ENCODE measurements at regions not wholly inside any gene's neighbourhood (a gene's known extent, or its start where the extent isn't known, plus 50 kb on each side); places are given as distances from the start of the nearest gene placed in this dataset.

DNA sequence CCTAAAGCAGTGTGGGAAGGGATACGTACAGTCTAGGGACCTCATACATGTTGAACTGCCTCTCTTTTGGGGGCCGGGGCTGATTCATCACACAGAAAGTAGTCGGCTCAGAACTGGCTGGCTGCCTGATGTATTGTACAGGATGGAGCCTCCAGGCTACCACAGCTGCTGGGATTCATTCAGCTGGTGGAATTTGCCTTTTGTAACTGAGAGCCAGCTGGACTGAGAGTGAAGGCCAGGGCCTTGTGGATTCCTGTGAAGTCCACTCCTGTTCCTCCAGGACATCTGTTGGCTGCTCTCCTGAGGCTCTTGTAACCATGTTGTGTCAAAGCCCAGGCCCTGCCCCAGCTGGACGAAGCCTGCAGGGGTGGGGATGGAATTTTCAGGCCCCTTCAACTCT, 116.3 kb upstream of the PRICKLE1 start:
- in situ Hi-C loops (cut with HindIII; ENCODE audit: low sequenced_read_pairs), result no loop called here

DNA sequence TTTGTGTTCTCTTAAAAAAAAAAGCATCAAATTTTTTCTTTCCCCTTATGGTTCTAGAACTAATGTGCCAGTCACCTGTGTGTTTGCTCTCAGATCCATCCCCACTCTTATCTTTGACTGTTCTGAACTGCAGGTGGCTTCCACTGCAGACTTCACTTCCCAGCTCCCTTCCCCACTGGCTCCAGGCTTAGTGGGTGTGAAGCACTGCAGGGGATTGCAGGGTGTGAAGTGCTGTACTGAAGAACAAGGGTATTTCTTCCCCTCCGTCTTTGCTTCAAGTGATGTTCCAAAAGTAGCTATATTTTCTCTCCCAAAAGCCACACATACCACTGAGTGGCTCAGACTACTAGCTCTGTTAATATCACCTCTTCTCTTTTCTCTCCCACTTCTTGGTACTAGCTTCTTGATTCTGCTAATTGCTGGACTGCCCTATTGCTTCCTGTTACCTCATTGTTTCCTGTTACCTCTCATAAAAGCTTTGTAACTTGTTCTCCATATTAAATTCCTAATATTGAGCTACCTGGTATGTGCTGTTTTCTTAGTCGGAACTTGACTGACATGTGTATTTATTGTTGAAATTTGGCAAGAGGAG, 115.4 kb upstream of the PRICKLE1 start:
- in situ Hi-C loops (cut with HindIII; ENCODE audit: low sequenced_read_pairs), result no loop called here

DNA sequence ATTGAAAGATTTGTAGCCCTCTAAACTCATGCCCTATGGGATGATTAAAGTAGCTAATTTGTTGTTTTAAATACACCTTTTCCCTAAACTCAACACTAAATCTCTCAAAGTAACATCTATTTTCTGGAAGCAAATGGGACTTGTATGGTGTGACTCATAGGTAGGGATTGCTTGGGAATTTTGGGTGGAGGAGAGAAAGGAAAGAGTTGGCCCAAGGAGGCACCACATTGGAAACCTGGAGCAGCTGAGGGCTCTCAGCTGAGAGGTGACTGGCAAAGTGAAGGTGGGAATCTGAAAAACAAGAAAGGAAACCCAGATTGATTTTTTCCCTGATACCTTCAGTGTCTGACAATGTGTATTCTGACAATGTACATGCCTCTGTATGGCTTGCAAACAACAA, 114.8 kb upstream of the PRICKLE1 start:
- in situ Hi-C loops (cut with HindIII; ENCODE audit: low sequenced_read_pairs), result no loop called here

DNA sequence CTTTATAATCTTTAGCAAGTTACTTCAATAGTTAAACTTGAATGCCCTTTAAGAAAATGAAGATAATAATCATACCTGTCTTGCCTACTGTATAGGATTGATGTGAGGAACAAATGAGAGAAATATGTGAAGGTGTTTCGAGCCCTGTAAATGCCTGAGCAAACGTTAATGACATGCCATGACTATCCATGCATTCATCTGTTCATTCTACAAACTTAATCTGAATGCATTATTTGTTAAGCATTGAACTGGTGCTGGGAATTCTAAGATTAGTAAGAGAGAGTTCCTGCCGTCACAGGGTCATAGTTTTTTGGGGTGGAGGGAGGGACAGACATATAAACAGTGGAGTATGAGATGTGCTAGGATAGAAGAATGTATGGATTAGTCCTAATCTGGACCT, 111.5 kb upstream of the PRICKLE1 start:
- in situ Hi-C loops (cut with HindIII; ENCODE audit: low sequenced_read_pairs), result no loop called here

DNA sequence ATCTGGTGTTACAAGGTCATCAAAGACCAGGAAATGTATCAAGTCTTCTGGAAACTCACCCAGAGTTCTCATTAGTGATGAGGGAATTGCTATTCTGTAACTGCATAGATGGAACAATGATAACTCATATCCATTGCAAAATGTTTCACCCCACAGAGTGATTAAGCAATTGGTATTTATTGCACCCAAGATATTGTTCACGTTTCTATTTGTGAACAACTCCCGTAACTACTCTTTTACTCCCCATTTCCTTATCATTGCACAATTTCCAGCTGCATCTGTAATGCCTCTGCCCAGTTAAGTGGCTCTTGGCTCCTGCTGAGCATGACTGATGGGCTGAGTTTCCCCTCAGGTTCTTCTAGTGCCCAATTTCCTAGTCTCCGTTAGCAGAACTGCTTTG, 108.7 kb upstream of the PRICKLE1 start:
- in situ Hi-C loops (cut with HindIII; ENCODE audit: low sequenced_read_pairs), result no loop called here

DNA sequence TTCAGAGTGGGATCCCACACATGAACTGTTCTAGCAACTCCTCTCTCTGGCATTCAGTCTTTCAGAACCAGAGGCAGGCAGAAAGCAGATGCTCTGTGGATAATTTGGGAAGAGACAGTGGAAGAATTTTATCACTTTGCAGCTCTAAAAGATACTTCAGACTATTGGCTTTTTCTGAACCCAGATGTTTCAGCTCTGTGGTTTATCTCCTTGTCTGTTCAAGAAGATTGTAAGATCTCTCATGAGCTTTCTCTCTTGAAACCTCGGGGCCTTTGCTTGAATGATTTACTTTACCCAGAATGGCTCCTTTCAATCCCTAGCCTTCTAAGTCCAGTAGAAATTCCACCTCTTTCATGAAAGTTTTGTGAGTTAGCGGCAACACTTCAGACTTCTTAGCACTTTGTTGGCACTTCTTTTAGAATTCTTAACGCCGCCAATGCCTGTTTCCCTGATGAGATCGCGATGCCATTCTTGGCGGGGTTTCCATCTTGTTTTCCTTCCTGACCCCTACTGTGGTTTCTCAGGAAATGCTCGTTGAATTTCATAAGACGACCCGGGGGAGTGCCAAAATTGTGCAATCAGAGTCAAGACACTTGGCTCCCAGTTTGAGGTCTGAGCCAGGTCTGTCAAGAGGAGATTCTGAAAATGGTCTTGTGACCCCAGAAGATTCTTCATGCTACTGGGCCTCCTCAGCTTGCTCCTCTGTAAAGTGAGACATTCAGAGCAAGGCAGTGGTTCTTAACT, 107.0 kb upstream of the PRICKLE1 start:
- in situ Hi-C loops (cut with HindIII; ENCODE audit: low sequenced_read_pairs), result no loop called here

DNA sequence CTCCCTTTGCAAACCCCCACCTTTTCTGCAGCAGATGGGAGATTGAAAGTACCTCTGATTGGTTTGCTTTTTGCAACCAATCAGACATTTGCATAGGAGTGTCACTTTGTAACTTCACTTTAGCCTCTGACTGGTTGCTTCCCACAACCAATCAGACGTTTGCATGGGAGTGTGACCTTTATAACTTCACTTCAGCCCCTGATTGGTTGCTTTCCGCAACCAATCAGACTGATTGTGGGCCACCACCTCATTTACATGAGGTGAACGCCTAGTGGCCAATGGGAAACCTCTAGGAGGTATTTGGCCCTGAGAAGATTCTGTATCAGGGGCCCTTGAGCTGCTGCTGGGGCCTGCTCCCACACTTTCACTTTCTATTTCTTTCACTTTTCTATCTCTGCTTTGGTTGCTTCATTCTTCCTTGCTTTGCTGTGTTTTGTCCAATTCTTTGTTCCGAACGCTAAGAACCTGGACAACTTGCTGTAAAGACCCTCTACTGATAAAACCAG, 106.0 kb upstream of the PRICKLE1 start:
- in situ Hi-C loops (cut with HindIII; ENCODE audit: low sequenced_read_pairs), result no loop called here

DNA sequence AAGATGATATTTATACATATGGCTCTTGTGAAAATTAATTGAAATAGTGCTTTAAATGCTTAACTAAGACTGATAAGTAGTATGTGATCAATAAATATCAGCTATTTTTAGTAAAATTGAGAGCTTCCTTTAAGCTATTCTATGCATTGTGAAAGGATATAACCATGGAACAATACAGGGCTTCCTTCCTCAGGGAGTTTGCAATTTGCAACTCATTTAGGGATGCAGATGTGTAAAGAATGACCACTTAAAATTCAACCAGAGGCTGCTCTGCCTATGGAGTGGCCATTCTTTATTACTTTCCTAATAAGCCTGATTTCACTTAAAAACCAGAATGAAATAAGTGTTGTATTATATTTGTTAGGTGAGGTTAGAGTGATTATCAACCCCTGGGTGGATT, 103.2 kb upstream of the PRICKLE1 start:
- in situ Hi-C loops (cut with HindIII; ENCODE audit: low sequenced_read_pairs), result no loop called here

DNA sequence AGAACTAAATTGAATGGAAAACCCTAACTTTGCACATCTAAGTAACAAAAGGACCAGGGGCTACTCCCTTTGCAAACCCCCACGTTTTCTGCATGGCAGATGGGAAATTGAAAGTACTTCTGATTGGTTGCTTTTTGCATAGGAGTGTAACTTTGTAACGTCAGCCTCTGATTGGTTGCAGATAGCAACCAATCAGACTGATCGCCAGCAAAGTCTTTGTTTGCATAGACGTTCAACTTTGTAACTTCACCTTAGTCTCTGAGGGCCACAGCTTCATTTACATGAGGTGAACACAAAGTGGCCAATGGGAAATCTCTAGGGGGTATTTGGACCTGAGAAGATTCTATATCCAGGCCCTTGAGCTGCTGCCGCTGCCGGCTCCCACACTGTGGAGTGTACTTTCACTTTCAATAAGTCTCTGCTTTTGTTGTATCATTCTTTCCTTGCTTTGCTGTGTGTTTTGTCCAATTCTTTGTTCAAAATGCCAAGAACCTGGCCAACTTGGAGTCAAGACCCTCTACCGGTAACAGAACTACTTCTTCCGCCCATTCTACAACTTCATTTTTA, 102.5 kb upstream of the PRICKLE1 start:
- in situ Hi-C loops (cut with HindIII; ENCODE audit: low sequenced_read_pairs), result no loop called here

DNA sequence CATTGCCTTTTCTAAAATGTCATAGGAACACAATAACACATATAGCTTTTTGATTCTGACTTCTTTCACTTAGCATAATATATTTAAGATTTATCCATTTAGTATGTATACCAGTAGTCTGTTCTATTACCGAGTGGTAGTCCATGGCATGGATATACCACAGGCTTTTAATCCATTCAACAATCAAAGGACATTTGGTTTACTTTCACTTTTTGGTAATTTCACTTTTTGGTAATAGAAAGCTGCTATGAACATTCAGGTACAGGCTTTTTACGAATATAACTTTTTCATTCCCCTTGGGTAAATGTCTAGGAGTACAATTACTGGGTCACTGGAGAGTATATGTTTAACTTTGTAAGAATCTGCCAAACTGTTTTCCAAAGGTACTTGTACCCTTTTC, 100.7 kb upstream of the PRICKLE1 start:
- in situ Hi-C loops (cut with HindIII; ENCODE audit: low sequenced_read_pairs), result no loop called here

DNA sequence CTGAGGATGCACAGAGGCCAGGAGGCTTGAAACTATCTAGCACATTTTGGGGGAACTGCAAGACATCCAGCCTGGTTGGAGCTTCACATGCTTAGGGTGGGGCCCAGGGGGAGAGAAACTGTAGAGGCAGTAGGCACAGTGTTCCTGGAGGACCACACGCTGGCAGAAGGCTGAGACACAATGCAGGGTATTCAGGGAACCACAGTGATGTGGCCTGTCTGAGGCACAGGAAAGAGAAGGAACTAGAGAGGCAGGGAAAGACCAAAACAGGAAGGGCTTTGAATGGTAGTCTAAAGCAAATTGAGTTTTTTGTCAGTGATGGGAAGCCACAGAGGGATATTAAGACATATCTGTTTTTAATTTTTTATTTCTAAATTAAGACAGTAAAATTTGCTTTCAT, 100.2 kb upstream of the PRICKLE1 start:
- in situ Hi-C loops (cut with HindIII; ENCODE audit: low sequenced_read_pairs), result no loop called here

DNA sequence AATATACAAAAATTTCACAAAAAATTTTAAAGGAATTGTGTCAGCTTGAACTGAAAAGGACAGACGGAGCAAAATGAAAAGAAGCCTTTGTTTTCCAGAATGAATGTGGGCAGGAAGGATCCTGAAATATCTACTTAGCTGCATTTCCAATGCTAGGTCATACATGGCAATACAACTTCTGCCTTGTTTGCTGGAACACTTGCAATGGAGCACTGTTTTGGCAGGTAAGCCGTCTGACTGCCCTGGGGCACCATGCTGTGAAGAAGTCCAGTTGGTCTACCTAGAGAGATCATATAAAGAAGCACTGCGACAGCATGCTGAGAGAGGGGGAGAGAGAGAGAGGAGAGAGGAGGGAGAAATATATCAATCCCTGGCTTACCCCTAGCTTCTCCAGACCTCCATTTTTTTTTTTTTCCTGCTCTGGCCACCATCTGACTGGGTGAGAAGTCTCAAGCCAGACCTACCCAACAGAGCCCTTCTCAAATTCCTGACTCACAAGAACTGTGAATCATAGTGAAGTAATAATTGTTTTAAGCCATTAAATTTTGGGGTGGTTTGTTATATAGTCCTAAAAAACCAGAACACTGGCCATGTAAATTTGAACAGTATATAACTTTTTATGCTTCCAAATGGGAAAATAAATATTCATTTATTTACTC, 97.1 kb upstream of the PRICKLE1 start:
- in situ Hi-C loops (cut with HindIII; ENCODE audit: low sequenced_read_pairs), result no loop called here

DNA sequence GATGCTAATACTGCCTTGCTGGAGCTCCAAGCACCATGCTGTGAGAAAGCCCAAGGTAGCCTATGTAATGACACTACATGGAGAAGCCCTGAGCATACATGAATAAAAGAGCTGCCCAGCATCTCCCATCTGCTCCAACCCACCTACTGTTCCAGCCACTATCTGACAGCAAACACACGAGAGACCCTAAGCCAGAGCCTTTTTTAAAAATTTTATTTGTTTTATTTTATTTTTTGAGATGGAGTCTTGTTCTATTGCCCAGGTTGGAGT, 95.2 kb upstream of the PRICKLE1 start:
- in situ Hi-C loops (cut with HindIII; ENCODE audit: low sequenced_read_pairs), result no loop called here

DNA sequence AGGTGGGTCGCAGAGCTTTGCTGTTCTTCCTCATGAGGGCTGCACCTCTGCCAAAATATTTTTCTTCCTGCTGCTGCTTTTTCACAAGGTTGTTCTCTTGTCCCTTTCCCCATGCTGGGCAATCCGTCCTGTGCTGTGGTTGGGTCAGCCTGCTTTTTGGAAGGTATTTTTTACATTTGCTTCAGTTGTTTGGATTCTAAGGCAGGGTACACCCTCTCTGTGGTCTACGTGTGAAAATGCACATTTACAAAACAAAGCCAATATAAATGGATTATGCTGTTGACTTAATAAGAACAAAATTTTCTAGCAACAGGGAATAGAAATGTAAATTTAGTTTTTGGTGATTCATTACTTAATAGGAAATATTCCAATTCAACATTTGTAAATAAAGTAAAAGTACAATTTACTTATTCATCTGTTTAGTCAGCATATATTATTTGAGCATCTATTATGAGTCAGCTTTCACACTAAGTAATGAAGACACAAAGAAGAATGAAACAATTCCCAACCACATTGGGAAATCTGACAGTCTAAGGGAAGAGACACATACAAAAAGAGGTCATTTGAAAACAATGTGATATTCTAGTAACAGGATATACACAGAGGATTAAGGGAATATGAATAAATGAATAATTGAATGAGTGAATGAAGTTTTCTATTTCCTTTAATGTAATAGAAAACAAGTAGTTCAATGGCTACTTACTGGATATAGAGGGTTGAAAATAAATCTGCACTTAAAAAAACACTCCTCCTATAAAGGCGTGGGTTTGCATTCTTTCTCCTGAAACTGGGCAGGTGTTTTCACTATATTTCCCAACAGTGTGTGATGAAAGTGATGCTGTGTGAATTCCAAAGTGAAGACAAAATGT, 94.6 kb upstream of the PRICKLE1 start:
- in situ Hi-C loops (cut with HindIII; ENCODE audit: low sequenced_read_pairs), result no loop called here

DNA sequence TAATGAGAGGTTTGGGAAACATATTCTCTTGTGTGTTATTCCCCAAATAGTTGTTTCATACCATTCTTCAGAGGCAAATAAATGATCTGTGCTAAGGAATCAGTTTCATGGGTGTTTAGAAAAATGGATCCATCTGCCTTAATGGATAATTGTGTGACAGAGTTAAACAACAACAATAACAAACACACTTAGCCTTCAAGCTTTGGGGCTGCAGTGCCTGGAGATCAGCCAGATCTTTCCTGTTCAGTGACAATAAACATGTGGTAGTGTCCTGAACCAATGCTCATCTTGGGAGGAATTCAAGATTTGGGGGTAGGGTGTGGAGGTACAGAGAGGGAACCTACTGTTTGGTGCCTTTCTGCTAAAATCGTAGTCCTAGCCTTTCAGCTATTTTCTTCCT, 93.7 kb upstream of the PRICKLE1 start:
- in situ Hi-C loops (cut with HindIII; ENCODE audit: low sequenced_read_pairs), result no loop called here

DNA sequence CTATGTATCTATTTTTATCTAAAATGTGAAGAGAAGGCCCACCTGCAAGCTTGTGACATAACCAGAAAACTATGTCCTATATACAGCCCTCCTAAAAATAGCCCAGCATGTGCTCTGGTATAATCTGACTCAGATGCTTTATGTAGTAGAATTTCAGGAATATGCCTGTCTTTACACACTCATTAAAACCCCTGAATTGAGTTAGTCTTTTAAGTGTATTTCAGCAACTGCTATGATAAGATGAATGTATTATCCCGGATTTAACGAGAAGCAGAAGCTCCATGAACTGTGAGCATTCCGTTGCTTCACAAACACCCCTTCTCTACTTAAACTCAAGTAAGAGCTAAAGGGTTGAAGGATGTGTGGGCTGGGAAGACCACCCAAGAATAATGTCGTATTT, 89.9 kb upstream of the PRICKLE1 start:
- in situ Hi-C loops (cut with HindIII; ENCODE audit: low sequenced_read_pairs), result no loop called here

DNA sequence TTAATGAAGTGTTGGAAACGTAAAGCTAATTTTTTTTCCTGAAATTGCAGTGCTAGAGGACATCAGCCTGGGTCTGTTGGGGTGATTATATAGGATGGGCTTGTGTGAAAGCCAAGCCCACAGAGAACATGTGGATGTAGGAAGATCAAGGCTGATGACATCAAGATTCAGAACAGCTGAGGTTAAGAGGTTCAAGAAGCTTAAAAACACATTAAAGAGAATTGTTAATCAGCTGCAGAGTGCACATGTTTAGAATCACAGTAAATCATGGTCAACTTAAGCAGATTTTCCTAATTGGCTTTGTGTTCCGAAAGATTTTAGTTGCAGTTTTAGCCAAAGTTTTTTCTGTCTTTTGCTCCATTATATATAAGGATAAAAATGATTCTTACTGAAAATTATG, 87.9 kb upstream of the PRICKLE1 start:
- in situ Hi-C loops (cut with HindIII; ENCODE audit: low sequenced_read_pairs), result no loop called here

DNA sequence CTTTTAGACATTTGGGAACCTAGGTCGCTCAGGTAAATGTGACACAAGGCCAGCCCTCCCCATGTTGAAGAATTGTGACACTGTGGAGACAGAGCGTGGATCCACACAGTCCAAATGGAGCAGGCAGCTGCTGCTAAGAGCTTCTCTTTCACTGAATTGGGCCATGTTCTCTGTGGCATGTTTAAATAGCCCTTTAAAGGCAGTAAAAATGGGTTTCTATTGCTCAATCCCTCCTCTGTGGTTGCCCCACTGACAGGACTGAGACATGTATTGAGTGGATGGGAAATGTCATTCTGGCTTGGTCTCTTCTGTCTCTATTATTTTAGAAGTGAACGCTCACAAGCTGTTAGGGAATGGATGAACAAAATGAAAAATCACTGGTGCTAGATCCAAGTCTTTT, 84.0 kb upstream of the PRICKLE1 start:
- in situ Hi-C loops (cut with HindIII; ENCODE audit: low sequenced_read_pairs), result no loop called here

DNA sequence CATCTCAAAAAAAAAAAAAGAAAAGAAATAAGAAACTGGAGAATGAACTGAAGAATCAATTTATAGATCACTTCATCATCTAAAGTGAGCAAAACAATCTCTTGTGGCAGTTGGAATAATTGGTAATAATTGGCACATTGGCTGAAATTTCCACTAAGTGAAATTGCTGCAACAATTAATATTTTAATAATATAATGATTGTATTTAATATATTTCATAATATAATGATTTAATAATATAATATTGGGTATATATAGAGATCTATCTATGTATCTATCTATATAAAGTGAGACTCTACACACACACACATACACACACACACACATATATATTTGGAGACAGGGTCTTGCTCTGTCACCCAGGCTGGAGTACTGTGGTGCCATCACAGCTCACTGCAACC, 81.2 kb upstream of the PRICKLE1 start:
- in situ Hi-C loops (cut with HindIII; ENCODE audit: low sequenced_read_pairs), result no loop called here

DNA sequence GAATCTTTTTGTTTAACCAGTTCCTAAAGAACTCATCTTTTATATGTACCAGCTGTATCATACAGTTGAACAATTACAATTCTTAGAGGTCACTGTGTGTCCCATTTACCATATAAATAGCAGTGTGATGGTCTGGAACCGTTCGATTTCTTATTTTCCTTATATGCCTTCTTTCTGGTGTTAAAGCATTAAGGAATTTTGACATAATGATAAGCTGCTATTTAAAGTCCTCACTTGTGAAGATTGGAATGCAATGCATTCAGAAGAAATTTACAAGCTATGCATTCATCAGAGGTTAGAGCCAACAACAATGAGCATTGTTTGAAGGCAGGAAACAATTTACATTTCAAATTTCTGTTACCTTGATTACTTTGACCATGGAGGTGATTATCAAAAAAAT, 80.0 kb upstream of the PRICKLE1 start:
- in situ Hi-C loops (cut with HindIII; ENCODE audit: low sequenced_read_pairs), result no loop called here

DNA sequence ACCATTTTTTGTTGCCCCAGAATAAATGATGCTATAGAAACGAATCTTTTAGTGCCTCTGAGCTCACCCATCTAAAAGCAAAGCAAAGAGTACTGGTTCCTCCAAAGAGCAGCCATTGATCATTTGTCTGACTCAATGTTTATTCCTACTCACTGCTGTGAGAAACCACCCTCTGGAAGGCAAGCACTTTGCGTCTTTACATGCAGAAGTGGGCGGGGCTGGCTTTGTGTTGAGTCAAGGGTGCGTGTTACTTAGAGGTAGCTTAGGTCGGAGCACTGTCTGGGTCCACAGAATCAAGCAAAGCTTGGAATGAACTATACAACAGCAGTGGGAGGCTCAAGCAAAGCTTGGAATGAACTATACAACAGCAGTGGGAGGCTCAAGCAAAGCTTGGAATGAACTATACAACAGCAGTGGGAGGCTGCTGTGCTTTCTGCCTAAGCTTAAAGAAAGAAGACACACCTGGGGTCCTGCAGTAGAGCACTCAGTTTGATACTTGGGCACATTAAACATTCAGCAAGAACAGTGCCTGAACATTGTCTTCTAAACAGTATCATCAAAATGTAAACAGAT, 77.2 kb upstream of the PRICKLE1 start:
- in situ Hi-C loops (cut with HindIII; ENCODE audit: low sequenced_read_pairs), result no loop called here
